ENCODE measurements at regions not wholly inside any gene's neighbourhood (a gene's known extent, or its start where the extent isn't known, plus 50 kb on each side); places are given as distances from the start of the nearest gene placed in this dataset.
A peak's percentile ranks its signal among the peaks of the same experiment; 100 is the strongest.

GRCh38 chr4:60250657-60251056 lies 949.5 kb upstream of the ADGRL3 start:
- H2BK20ac ChIP-seq (ENCODE audit: low read depth, low read length, poor library complexity, severe bottlenecking): no peak overlapping the region
- H3K18ac ChIP-seq (ENCODE audit: insufficient read length, low read depth, low read length): no peak overlapping the region
- no peak overlapping the region for H3K23ac ChIP-seq (ENCODE audit: insufficient read length, low read depth, low read length)
- H3K27ac ChIP-seq (ENCODE audit: insufficient read length, low read depth, low read length): no peak overlapping the region
- no peak overlapping the region for H2BK5ac ChIP-seq (ENCODE audit: insufficient read length, low read length)
- H4K20me1 ChIP-seq (ENCODE audit: control insufficient read depth, insufficient read depth, insufficient read length): no peaks in the 10 kb centered on the region
- no peak overlapping the region for H2BK120ac ChIP-seq (ENCODE audit: low read depth, low read length, poor library complexity, severe bottlenecking)
- no peak overlapping the region for H4K5ac ChIP-seq (ENCODE audit: insufficient read length, low read depth, low read length)
- H3K9ac ChIP-seq (ENCODE audit: extremely low read depth, insufficient read length, low read length): no peak overlapping the region
- H3K9me3 Mint-ChIP-seq: no peaks in the 10 kb centered on the region
- H3K27ac Mint-ChIP-seq: peak overlapping the region in 2 of 3 experiments; percentile 42 to 46; a peak in 4 of 7 replicates
- H3K4me2 ChIP-seq (ENCODE audit: insufficient read depth, insufficient read length, low read length): no peak overlapping the region
- H3K4ac ChIP-seq (ENCODE audit: low read depth, low read length): no peak overlapping the region
- no peak overlapping the region for H2BK15ac ChIP-seq (ENCODE audit: low read depth, low read length)
- H3K14ac ChIP-seq (ENCODE audit: insufficient read depth, low read length): no peak overlapping the region
- no peaks in the 10 kb centered on the region for H3K23me2 ChIP-seq (ENCODE audit: insufficient read length, low read depth, low read length, poor library complexity, severe bottlenecking)
- H3K36me3 Mint-ChIP-seq (ENCODE audit: insufficient read depth in 1 of 3, low read depth in 3 of 3): no peaks in the 10 kb centered on the region
- WGBS (ENCODE audit: extremely low coverage, insufficient read length, low lambda C conversion rate): no CpG with 5 or more reads among the region's 1 CpG
- no peak overlapping the region for H4K8ac ChIP-seq (replicated peaks; ENCODE audit: insufficient read length, low read depth, low read length)
- DNase-seq: no peak
- H2AFZ ChIP-seq (ENCODE audit: low read length): no peak overlapping the region
- no peak overlapping the region for H3T11ph ChIP-seq (ENCODE audit: low read length)
- no peak overlapping the region for H2BK12ac ChIP-seq (ENCODE audit: insufficient read length, low read depth, low read length)
- no peaks in the 10 kb centered on the region for H3K27me3 Mint-ChIP-seq (ENCODE audit: low read depth)
- H3K4me1 Mint-ChIP-seq: no peaks in the 10 kb centered on the region
- no peak overlapping the region for H4K91ac ChIP-seq (ENCODE audit: insufficient read length, low read depth, low read length)
- H3K27me3 ChIP-seq (ENCODE audit: insufficient read depth, low read length): no peaks in the 10 kb centered on the region
- TF ChIP-seq CTCF (conservative IDR thresholded peaks at IDR 0.05): no peak
- H3K9me3 ChIP-seq (ENCODE audit: control insufficient read depth, low read depth, low read length): no peaks in the 10 kb centered on the region
- H3K56ac ChIP-seq (ENCODE audit: insufficient read length, low read depth, low read length): no peak overlapping the region
- no peaks in the 10 kb centered on the region for H3K79me2 ChIP-seq (ENCODE audit: insufficient read depth, low read length)
- H3K4me1 ChIP-seq (ENCODE audit: insufficient read depth, low read length): no peaks in the 10 kb centered on the region
- no peak overlapping the region for H2AK5ac ChIP-seq (ENCODE audit: insufficient read length, low read length)
- H3K79me1 ChIP-seq (ENCODE audit: insufficient read depth, low read depth, low read length, poor library complexity, severe bottlenecking): no peaks in the 10 kb centered on the region
- H3K4me3 Mint-ChIP-seq: no peak overlapping the region

Data from H9 (cell line).